ENCODE measurements at regions not wholly inside any gene's neighbourhood (a gene's known extent, or its start where the extent isn't known, plus 50 kb on each side); places are given as distances from the start of the nearest gene placed in this dataset.

DNA sequence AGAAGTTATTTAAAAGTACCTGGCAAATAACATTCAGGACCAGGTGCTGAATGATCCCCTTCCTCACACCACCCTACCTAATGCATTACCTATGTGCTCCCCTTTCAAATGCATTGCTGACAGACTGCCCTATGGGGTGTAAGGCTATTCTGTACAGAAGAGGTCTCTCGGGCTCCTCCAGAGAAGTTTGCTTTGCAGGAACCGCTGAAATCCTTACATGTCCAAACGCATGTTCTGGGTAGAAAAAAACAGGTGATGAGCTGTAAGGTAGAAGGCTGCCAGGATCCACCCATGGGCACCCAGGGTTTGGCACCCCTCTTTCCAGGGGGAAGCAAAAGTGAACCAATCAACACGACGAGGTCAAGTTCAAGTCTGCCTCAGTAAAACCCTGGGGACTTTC lies 58.3 kb upstream of the TARBP1 start:
- DNase-seq (ENCODE audit: extremely low read depth in 1 of 2, low read depth in 1 of 2): no peak

DNA sequence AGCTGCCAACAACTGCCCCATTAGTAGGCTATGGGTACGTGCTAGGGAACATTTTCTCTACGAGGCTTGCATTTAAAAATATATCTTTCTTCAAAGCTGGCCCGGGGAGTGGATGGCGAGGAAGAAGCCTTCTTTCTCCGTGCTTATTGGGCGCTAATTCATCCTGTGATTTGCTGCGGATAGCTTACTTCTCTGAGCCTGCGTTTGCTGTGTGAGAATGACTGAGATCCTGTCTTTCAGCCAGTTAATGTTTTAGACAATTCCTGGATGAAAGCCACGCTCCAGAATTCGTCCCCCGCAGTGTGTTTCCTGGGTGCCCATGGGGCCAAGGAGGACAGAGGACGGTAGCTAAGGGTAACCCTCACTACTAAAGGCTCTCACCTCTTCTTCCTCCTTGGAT lies 57.8 kb upstream of the TARBP1 start:
- no peak for DNase-seq (ENCODE audit: extremely low read depth in 1 of 2, low read depth in 1 of 2)

DNA sequence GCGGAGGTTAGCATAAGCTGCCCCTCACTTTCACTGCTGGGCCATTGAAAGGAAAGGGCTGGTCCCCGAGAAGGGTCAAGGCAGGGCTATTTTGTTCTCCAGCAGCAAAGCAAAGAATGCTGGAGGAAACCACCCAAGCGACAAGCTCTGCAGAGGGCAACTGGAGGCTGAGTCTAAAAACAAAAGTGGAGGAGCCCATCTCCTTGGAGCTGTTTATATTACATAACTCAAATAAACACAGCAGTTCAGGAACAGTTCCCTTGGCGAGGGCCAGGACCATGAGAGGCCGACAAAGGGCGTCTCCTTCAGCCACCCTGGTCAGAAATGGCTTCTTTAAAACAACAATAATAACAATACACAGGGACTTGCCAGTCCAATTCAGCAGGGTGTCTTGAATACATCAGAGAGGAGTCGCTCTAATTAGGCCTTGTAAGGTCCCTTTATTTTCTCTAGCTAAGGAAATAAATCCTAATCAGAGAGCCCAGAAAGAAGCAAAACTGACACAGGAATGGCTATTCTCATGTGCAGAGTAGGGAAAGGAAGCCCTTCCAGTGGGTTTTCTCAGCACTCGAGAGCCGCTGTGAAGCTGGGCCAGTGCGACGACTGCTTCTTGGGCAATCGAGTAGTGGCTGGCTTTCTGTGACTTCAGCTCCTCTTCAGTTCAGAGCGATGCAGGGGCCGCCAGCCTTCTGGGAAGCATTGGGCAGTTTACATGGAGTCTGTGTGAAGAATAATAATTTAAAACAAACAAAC lies 57.0 kb upstream of the TARBP1 start:
- no peak for DNase-seq (ENCODE audit: extremely low read depth in 1 of 2, low read depth in 1 of 2)

DNA sequence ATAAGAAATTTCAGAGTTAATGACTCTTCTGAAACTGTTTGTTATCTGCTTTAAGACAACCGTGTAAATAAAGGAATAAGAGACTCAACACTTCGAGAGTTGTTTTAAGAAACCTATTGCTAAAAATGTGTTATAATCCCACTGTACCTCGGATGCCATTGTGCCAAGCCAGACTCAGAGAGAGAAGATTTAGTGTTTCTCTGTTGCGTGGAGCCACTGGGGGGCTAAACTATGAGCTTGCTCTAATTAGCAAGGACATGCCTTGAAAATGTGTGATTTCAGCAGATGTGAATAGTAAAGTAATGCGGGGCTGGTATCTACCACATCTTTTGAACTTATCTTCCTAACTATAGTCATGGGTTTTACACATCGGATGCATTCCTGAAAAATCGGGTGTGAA lies 56.2 kb upstream of the TARBP1 start:
- no peak for DNase-seq (ENCODE audit: extremely low read depth in 1 of 2, low read depth in 1 of 2)

DNA sequence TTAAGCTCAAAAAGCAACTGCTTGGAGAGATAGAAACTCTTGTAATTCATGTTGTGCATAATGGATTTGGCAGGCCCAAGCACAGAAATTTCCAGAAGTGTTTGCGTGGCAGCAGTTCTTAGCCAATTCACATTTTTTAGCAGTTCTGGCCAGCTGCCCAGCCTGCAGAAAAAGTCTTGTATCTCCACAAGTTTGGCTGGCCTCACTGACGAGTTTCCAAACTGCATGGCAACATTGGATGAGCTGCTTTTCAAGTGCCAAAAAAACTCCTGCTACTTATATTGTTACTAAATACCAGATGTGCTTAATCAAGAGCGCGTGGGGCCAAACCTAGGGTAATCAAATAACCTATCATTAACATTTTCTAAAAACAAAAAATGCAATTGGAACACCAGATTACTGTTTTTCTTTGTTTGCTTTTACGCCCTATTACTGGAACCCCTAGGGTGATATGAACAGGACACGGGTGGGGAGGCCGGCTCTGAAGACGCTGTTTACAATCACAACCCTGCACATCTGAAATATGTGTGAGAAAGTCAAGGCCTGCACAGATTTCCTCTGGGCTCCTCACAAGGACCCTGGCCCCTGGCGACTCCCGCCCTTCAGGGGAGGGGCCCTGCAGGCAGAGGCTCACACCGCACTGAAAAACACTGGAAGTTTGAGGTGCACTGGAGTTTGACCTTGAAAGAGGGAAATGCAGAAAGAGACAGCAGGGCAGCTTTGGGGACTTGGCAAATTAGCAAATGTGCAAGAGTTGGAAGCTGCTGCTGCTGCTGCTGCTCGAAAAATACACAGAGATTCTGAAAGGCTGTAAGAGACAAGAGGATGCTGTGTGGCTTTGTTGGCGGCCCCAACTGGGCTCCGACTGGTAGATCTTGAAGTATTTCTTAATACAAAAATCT lies 55.2 kb upstream of the TARBP1 start:
- no peak for DNase-seq (ENCODE audit: extremely low read depth in 1 of 2, low read depth in 1 of 2)

DNA sequence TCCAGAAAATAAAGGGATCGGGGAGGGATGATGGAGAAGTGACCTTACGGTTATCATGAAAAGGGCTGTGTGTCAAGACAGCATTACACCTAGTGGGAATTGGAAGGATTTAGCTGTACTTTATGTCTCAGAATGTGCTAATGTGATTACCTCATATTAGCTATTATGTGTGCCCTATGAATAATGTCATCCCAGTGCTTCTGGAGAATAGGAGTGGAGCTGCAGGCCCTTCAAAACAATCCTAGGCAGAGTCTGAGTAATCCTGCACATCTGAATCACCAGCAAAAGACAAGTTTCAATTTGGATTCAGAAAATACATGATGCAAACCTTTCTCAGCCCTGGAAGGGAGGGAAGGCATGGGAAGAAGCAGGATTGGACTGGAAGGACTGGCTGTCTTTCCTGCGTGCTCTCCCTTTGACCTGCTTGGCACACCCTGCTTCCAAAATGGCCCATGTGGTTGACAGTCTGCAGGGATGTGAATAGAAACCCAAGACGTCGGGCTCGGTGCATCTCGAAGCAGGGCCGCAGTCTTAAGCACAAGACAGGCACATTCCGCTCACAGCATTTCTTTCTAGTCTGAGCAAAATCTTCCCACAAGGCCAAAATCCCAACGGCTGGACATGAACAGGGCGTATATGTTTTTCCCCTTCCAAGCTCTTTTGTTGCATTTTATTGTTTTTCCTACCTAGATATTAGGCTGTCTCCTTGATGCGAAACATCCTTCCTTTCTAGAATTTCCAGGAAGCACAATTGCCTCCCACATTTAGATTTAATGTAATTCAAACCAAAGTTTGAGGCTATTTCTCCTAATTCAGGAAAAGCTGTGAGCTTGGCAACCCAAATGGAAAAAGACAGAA lies 54.3 kb upstream of the TARBP1 start:
- DNase-seq (ENCODE audit: extremely low read depth in 1 of 2, low read depth in 1 of 2): no peak

DNA sequence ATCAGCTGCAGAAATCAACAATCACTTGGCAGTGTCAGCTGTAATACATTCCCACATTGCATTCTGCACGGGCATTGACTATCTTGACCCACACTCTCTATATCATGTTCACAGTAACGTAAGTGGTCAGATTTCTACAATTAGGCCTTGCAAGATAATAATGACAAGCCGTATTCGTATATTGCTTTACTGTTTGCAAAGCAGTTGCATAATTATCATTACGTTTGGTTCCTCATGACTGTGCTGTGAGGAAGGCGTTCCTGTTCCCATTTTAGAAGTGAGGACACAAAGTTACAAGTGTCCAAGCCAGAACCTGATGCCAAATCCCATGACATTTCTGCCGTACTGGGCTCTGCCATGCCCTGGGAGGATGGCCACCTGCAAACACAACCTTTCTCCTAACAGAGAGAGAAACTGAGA lies 53.5 kb upstream of the TARBP1 start:
- DNase-seq (ENCODE audit: extremely low read depth in 1 of 2, low read depth in 1 of 2): no peak

DNA sequence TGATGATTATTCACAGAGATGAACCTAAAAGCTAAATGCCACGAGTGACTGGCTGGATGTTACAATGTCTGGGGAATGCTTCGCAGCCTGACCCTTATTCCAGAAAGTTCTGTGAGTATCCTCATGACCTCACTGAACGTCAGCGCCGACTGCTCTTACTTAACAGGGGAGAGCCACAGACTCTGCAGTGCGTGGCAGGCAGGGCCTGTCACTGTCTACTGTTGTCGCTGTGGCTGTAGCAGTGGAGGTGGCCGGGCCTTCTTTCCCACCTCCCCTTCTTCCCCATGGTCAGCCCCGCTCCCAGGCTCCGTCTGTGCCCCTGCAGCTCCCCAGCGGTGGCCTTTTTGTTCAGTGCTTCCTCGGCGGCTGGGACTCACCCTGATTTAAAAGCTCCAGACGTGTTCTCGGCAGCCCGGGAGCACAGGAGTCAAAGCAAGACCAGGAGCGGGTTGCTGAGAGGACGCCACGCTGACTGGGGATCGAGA lies 52.2 kb upstream of the TARBP1 start:
- no peak for DNase-seq (ENCODE audit: extremely low read depth in 1 of 2, low read depth in 1 of 2)

DNA sequence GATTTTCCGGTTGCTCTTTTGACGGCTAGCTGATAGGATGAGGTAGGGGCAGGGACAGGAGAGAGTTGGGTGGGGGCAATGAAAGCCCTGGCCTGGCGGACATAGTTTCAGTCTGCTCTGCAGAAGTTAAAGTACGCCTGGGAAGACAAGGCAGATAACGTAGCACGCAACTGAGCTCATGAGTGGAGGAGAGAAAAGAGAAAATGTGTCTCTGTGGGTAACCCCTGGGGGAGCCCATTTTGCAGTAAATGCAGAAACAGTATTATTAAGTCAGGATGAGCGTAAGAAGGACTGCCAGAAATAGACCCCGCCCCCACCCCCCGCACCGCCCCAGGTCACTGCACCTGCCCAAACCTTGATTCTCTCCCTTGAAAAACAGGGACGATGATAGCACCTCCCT lies 51.7 kb upstream of the TARBP1 start:
- DNase-seq (ENCODE audit: extremely low read depth in 1 of 2, low read depth in 1 of 2): no peak

DNA sequence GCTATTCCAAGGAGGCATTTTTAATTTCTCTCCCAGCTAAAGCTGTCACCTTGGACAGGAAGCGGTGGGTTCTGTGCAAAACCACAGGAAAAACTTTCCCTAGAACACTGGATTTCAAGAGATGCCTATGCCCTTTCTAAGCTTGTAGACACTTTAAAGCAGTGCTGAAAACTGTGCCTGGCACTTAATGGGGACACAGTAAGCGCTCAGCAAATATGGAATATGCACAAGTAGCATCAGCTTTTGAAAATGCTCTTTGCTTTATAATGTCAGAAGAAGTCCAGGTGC lies 50.9 kb upstream of the TARBP1 start:
- DNase-seq (ENCODE audit: extremely low read depth in 1 of 2, low read depth in 1 of 2): no peak

DNA sequence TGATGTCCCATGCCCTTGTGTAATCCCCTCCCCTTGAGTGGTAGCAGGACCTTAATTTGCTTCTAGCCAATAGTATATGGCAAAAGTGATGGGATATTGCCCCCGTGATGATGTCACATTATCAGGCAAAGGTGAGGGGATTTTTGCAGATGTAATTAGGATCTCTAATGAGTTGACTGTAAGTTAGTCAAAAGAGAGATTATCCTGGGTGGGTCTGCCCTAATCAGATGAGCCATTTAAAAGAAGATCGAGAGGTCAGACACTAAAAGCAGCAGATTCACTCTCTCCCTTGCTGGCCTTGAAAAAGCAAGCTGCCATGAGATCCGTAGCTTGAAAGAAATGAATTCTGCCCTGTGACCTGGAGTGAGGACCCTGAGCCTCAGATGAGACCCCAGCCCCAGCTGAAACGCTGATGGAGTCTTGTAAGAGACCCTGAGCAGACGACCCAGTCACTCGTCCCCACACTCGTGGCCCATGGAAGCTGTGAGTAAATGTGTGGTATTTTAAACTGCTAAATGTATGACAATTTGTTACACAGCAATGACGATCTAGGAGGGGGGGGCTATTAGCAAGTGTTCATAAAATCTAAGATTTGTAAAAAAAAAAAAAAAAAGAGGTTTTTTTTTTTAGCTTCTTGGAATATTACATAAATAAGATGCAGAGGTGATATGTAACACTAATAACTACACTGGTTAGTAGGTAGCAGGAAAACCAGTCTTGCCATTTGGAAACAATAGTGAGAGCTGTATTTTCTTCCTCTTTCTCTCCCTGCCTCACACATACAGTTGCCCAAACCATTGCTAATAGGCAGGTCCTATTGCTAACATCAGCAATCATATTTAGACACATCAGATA lies 50.3 kb upstream of the TARBP1 start:
- DNase-seq (ENCODE audit: extremely low read depth in 1 of 2, low read depth in 1 of 2): no peak

Measured in activated CD8-positive, alpha-beta memory T cell treated with anti-CD3 and anti-CD28 coated beads for 1 hour (primary cell).